GM12875 (cell line): ENCODE measurements at regions not wholly inside any gene's neighbourhood (a gene's known extent, or its start where the extent isn't known, plus 50 kb on each side); places are given as distances from the start of the nearest gene placed in this dataset.

ENCODE experiments used
- H3K4me3 ChIP-seq: one replicate; pipeline ENCODE4 v1.5.1; 2011; ENCODE audit warnings: low read depth, low read length, control low read depth
- TF ChIP-seq, protein P1 (sequence below): IDR thresholded peaks from 2 replicates; pipeline ENCODE4 v1.5.1; 2011; ENCODE audit warnings: low read depth, mild to moderate bottlenecking, control low read depth, inconsistent platforms, low read length, moderate library complexity, borderline replicate concordance; ENCODE audit not compliant: insufficient read depth

- H3K4me3 ChIP-seq, result no peak overlapping the region
- TF ChIP-seq, protein P1, sequence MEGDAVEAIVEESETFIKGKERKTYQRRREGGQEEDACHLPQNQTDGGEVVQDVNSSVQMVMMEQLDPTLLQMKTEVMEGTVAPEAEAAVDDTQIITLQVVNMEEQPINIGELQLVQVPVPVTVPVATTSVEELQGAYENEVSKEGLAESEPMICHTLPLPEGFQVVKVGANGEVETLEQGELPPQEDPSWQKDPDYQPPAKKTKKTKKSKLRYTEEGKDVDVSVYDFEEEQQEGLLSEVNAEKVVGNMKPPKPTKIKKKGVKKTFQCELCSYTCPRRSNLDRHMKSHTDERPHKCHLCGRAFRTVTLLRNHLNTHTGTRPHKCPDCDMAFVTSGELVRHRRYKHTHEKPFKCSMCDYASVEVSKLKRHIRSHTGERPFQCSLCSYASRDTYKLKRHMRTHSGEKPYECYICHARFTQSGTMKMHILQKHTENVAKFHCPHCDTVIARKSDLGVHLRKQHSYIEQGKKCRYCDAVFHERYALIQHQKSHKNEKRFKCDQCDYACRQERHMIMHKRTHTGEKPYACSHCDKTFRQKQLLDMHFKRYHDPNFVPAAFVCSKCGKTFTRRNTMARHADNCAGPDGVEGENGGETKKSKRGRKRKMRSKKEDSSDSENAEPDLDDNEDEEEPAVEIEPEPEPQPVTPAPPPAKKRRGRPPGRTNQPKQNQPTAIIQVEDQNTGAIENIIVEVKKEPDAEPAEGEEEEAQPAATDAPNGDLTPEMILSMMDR, result no peak
Measured at GRCh38 chr14:96637521-96637920, 135.3 kb downstream of the PAPOLA start.

GRCh38 chr14:96638041-96638855 is 136.1 kb downstream of the PAPOLA start:
- TF ChIP-seq, protein P1, result no peak
- no peak overlapping the region for H3K4me3 ChIP-seq

DNA sequence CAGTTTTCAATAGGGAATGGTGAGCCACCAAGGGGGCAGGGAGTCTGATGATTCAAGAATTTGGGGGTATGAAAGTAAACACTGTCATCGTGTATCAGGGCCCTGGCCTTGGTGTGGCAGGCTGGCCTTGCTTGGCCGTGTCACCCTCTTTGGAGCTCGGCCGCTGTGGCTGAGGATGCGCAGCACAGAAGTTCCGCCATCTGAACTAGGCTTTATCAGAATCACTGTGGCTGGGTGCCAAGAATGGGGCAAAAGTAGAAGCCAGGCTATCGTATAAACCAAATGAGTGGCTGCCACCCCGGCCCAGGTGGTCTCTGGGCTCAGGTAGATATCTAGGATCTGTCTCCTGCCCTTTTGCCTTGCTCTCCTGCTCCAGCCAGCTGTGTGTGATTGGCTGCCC is 137.4 kb downstream of the PAPOLA start:
- TF ChIP-seq, protein P1, result no peak
- H3K4me3 ChIP-seq, result no peak overlapping the region

DNA sequence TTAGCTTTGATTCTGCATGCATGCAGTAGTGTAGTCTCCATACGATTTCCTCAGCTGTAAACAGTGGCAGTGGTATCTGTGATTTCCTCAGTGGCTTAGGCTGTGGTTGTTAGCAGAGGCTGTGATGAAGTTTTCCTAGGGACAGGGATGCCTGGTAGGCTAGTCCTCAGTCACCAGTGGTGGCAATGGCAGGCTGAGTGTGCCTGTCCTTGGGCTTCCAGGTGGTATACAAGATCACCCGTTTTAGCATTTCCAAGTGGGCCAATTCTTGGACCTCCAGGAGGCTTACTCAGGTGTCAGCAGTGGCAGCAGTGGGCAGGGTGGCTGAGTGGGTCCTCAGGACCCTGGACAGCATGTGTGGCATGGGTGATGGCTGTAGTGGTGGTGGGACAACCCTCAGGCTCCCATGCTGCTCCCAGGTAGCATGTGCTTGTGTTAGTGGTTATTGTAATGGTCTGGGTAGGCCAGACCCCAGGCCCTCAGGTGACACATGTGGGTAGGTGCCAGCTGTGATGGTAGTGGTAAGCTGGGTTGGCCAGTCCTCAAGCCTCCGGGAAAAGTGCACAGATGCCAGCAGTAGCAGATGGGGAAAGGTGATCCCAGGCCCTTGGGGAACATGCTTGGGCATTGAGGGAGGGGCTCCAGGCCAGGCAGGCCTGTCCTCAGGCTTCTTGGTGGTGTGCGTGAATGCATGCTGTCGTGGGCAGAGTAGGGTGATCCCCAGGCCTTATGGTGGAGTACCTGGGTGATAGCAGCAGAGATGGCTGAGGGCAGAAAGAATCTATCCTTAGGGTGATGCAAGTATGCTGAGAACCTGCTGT is 146.5 kb downstream of the PAPOLA start:
- TF ChIP-seq, protein P1, result no peak
- no peak overlapping the region for H3K4me3 ChIP-seq

DNA sequence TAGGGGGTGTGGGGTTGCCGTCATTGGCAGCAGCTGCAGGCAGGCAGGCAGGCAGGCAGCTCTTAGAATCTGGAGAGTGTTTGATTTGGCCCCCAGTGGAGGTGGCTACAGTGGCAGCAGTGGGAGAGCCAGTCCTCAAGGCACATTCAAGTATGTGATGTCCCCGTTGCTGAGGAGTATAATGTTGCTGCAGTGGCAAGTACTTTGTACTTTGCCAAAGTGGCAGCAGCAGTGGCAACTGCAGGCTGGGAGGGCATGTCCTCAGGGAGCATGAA is 147.1 kb downstream of the PAPOLA start:
- TF ChIP-seq, protein P1, result no peak
- no peak overlapping the region for H3K4me3 ChIP-seq

- no peak overlapping the region for H3K4me3 ChIP-seq
- TF ChIP-seq, protein P1, result no peak
Measured at GRCh38 chr14:96653597-96653996, 143.6 kb upstream of the VRK1 start.

- TF ChIP-seq, protein P1, result no peak
- H3K4me3 ChIP-seq, result no peak overlapping the region
Measured at GRCh38 chr14:96658611-96659010, 138.6 kb upstream of the VRK1 start.
